Endothelial cell of umbilical vein (primary cell): ENCODE measurements at regions not wholly inside any gene's neighbourhood (a gene's known extent, or its start where the extent isn't known, plus 50 kb on each side); places are given as distances from the start of the nearest gene placed in this dataset.

Experiments
- BruUV-seq: library from RNA; stranded (reverse); fragments of 400-500 nt; replicated peaks from 2 replicates; lab custom pipeline; 2021; lab: Mats Ljungman, UMichigan
- CTCF ChIA-PET: fragments of 300-600, 350-600 bp; sonication (Branson Sonifier 250); formaldehyde crosslinking; loops from one replicate; lab custom pipeline; 2021; ENCODE audit warnings: antibody characterized with exemption, inconsistent platforms; lab: Charles Lee
- POLR2A ChIA-PET: fragments of 300-600, 350-600 bp; sonication (Branson Sonifier 250); formaldehyde crosslinking; loops from one replicate; lab custom pipeline; 2021; ENCODE audit warnings: antibody characterized with exemption, inconsistent platforms; lab: Charles Lee
- DNase-seq: peaks from one replicate; pipeline ENCODE4 v3.0.0-alpha.2; 2011; ENCODE audit warnings: low read depth, low spot score
- FAIRE-seq: peaks from 2 replicates; lab custom pipeline; 2011; peaks lifted over from hg19 to GRCh38; lab: Jason Lieb, UNC
- H2AFZ ChIP-seq: 2 replicates; pipeline ENCODE4 v1.6.0; 2012; ENCODE audit warnings: low read depth, low read length, control low read depth, inconsistent platforms
- H3K27ac ChIP-seq: 2 replicates; pipeline ENCODE4 v1.5.1; 2011; ENCODE audit warnings: low read depth, mild to moderate bottlenecking, control low read depth, low read length, moderate library complexity; ENCODE audit not compliant: insufficient read depth
- H3K27me3 ChIP-seq, 2 experiments: 2 replicates each; pipeline versions ENCODE4 v1.6.0 to v1.6.1; 2011; ENCODE audit warnings: low read length in 2 of 2, mixed read lengths in 1 of 2; ENCODE audit not compliant: control insufficient read depth in 2 of 2, insufficient read depth in 2 of 2
- H3K36me3 ChIP-seq, 2 experiments: 2 replicates in 1 of 2; 3 replicates in 1 of 2; pipeline ENCODE4 v1.5.1; 2011; ENCODE audit warnings: low read length in 2 of 2, mild to moderate bottlenecking in 1 of 2, moderate library complexity in 1 of 2; ENCODE audit not compliant: control insufficient read depth in 2 of 2, insufficient read depth in 2 of 2; ENCODE audit errors: extremely low read depth in 1 of 2
- H3K4me1 ChIP-seq: 3 replicates; pipeline ENCODE4 v1.5.1; 2011; ENCODE audit warnings: mild to moderate bottlenecking, low read length; ENCODE audit not compliant: control insufficient read depth, insufficient read depth; ENCODE audit errors: extremely low read depth
- H3K4me2 ChIP-seq: 2 replicates; pipeline ENCODE4 v1.6.1; 2011; ENCODE audit warnings: low read length, control low read depth, mixed read lengths; ENCODE audit not compliant: insufficient read depth
- H3K4me3 ChIP-seq, 3 experiments: fragments of 200-600 bp in 1 of 3; sonication (generic), shearing (Covaris generic) in 1 of 3; replicated peaks in 1 of 3; 2 replicates each; pipeline ENCODE4 v1.5.1; 2011 to 2016; ENCODE audit warnings: control low read depth in 3 of 3, low read length in 3 of 3, mild to moderate bottlenecking in 2 of 3, inconsistent platforms in 1 of 3, low read depth in 1 of 3, moderate library complexity in 1 of 3; ENCODE audit not compliant: insufficient read depth in 1 of 3
- H3K79me2 ChIP-seq: 2 replicates; pipeline ENCODE4 v1.6.0; 2012; ENCODE audit warnings: low read length, inconsistent platforms; ENCODE audit not compliant: control insufficient read depth, insufficient read depth
- H3K9ac ChIP-seq: replicated peaks from 2 replicates; pipeline ENCODE3; 2011; ENCODE audit warnings: low read length, control low read depth; ENCODE audit not compliant: insufficient read depth; ENCODE audit errors: extremely low read depth
- H3K9me1 ChIP-seq: replicated peaks from 3 replicates; pipeline ENCODE4 v1.6.0; 2011; ENCODE audit warnings: mild to moderate bottlenecking, low read length; ENCODE audit not compliant: control insufficient read depth, insufficient read depth; ENCODE audit errors: extremely low read depth
- H3K9me3 ChIP-seq: replicated peaks from 2 replicates; pipeline ENCODE4 v1.5.1; 2012; ENCODE audit warnings: low read length, inconsistent platforms; ENCODE audit not compliant: control insufficient read depth, insufficient read depth
- H4K20me1 ChIP-seq: replicated peaks from 2 replicates; pipeline ENCODE3; 2011; ENCODE audit warnings: mild to moderate bottlenecking, low read length; ENCODE audit not compliant: control insufficient read depth, insufficient read depth; ENCODE audit errors: extremely low read depth
- EZH2 ChIP-seq: IDR thresholded peaks from 2 replicates; pipeline ENCODE4 v1.6.1; 2012; ENCODE audit warnings: borderline replicate concordance, low read depth, mild to moderate bottlenecking, moderate library complexity, low read length, inconsistent platforms; ENCODE audit not compliant: severe bottlenecking
- FOS ChIP-seq: IDR thresholded peaks from 2 replicates; pipeline ENCODE4 v1.6.1; 2011; ENCODE audit warnings: mild to moderate bottlenecking, low read length, moderate library complexity, borderline replicate concordance; ENCODE audit not compliant: insufficient read depth
- GATA2 ChIP-seq: IDR thresholded peaks from 2 replicates; pipeline ENCODE4 v1.7.0; 2011; ENCODE audit warnings: low read depth, mild to moderate bottlenecking, moderate library complexity, mixed read lengths, low read length; ENCODE audit not compliant: insufficient read length, insufficient read depth
- JUN ChIP-seq: IDR thresholded peaks from 2 replicates; pipeline ENCODE4 v1.6.1; 2011; ENCODE audit warnings: borderline replicate concordance, low read depth; ENCODE audit not compliant: insufficient read length, insufficient read depth
- MAX ChIP-seq: IDR thresholded peaks from 2 replicates; pipeline ENCODE4 v1.6.1; 2011; ENCODE audit not compliant: insufficient read depth, insufficient read length
- MYC ChIP-seq: IDR thresholded peaks from one replicate; pipeline ENCODE4 v1.6.1; 2011; ENCODE audit warnings: mild to moderate bottlenecking, low read depth, low read length
- POLR2A ChIP-seq: IDR thresholded peaks from 2 replicates; pipeline ENCODE4 v1.6.1; 2012; ENCODE audit warnings: low read depth, mild to moderate bottlenecking, control low read depth, low read length
- POLR2AphosphoS5 ChIP-seq: IDR thresholded peaks from 2 replicates; pipeline ENCODE4 v1.6.1; 2012; ENCODE audit warnings: low read depth, mild to moderate bottlenecking, control low read depth, low read length, moderate library complexity; ENCODE audit not compliant: insufficient read depth
- dilution Hi-C: fragments of 300-500 bp; cut with MboI; formaldehyde crosslinking; loops from one replicate; pipeline ENCODE4 v1.15.0; 2019; ENCODE audit warnings: low sequenced_read_pairs; ENCODE audit not compliant: extremely low pct_ligation_motif_present
- intact Hi-C: fragments of 100-400 bp; cut with micrococcal nuclease; formaldehyde crosslinking; loops from one replicate; pipeline ENCODE4 v1.10.0; 2022
- TF ChIP-seq, protein P1 (sequence below), 2 donors: IDR thresholded peaks; 1 replicate in 1 of 2; 2 replicates in 1 of 2; pipeline ENCODE4 v1.5.1; 2011; ENCODE audit warnings: low read length in 2 of 2, mild to moderate bottlenecking in 2 of 2, moderate library complexity in 2 of 2, control low read depth in 1 of 2, inconsistent platforms in 1 of 2, low read depth in 1 of 2; ENCODE audit not compliant: insufficient read depth in 1 of 2; ENCODE audit errors: extremely low read depth in 1 of 2

DNA sequence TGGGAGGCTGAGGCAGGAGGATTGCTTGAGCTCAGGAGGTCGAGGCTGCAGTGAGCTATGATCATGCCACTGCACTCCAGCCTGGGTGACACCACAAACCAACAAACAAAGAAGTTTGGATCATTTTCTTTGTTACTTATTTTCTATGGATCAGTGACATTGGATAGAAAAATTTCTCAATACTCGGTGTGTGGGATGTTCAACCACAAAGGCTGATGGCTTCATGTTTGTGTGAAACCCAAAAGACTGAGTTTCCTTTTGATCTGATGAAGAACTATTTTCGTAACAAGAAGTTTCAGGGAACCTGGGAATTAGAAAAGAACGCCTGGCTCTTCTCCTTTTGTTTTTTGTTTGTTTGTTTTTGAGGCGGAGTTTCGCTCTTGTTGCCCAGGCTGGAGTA, 104.0 kb downstream of the HOXA1 start:
- Histone ChIP-seq H3K9ac (no peak overlapping the region), H3K4me3 (no peak overlapping the region), H3K9me1 (no peaks in the 10 kb centered on the region), H3K4me2 (no peak overlapping the region), H3K9me3 (no peaks in the 10 kb centered on the region), H2AFZ (no peak overlapping the region), H3K27ac (no peak overlapping the region), H3K36me3 (no peaks in the 10 kb centered on the region), H3K79me2 (no peaks in the 10 kb centered on the region), H3K4me1 (no peaks in the 10 kb centered on the region), H3K27me3 (no peaks in the 10 kb centered on the region), H4K20me1 (no peaks in the 10 kb centered on the region)
- POLR2A ChIA-PET = no interaction called here
- BruUV-seq = no TSS peak
- dilution Hi-C loops (no loop called here), intact Hi-C loops (no loop called here)
- FAIRE-seq = no peak
- no peak for DNase-seq
- CTCF ChIA-PET = no interaction called here
- TF ChIP-seq POLR2AphosphoS5 (no peak), MAX (no peak), FOS (no peak), JUN (no peak), POLR2A (no peak), MYC (no peak), EZH2 (no peak), GATA2 (no peak)
- TF ChIP-seq, protein P1, sequence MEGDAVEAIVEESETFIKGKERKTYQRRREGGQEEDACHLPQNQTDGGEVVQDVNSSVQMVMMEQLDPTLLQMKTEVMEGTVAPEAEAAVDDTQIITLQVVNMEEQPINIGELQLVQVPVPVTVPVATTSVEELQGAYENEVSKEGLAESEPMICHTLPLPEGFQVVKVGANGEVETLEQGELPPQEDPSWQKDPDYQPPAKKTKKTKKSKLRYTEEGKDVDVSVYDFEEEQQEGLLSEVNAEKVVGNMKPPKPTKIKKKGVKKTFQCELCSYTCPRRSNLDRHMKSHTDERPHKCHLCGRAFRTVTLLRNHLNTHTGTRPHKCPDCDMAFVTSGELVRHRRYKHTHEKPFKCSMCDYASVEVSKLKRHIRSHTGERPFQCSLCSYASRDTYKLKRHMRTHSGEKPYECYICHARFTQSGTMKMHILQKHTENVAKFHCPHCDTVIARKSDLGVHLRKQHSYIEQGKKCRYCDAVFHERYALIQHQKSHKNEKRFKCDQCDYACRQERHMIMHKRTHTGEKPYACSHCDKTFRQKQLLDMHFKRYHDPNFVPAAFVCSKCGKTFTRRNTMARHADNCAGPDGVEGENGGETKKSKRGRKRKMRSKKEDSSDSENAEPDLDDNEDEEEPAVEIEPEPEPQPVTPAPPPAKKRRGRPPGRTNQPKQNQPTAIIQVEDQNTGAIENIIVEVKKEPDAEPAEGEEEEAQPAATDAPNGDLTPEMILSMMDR (IDR thresholded peaks at IDR 0.05; ENCODE audit: extremely low read depth in 1 of 2, insufficient read depth in 1 of 2, low read depth in 1 of 2, low read length in 2 of 2) = no peak
